NCI-H82 treated with DMSO at 0.1 percent for 48 hours (cell line): ENCODE measurements at regions not wholly inside any gene's neighbourhood (a gene's known extent, or its start where the extent isn't known, plus 50 kb on each side); places are given as distances from the start of the nearest gene placed in this dataset.
"Not testable (repeated sequence)": the region's sequence is repeated elsewhere in the genome, so short reads cannot be mapped to it uniquely, and the experiment has no call there.

Experiments used
- DNase-seq: peaks from one replicate; lab custom pipeline; 2025; ENCODE audit not compliant: unreplicated experiment; lab: John Stamatoyannopoulos, UW

DNA sequence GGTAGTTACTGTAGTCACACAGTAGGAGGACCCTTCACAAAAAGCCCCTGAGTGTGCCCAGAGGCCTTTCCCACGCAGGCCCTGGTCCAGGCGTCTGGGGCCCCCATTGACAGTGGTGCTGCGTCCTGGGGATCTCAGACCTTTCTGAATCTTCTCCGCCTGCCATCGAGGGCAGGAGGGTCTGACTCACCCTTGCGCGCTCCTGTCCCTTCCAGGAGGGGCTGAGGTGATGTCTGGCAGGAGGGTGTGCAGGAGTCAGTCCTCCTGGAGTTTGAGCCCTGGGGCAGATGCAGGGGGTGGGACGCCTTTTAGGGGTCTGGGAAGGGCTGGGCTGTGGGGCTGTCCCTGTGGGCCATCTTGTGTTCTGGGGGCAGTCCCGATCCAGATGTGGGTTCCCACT, 386.8 kb downstream of the TMEM121 start:
- DNase-seq = no peak

DNA sequence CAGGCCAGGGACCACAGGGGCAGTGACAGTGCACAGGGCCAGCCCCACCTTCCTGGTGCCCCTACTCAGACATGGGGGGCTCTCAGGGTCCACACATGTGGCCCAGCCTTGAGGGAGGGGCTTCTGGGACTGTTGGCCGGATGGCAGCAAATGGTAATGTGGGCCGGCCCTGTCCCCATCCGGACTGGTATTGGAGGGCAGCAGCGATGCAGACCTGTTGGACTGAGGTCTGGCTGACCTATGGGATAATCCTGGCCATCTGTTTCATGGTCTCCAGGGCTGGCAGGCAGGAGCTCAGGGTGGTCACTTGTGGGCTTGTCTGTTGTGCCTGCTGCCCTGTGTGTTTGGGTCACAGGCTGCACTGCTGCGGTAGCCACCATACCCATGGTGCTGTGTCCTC, 387.5 kb downstream of the TMEM121 start:
- no peak for DNase-seq

DNA sequence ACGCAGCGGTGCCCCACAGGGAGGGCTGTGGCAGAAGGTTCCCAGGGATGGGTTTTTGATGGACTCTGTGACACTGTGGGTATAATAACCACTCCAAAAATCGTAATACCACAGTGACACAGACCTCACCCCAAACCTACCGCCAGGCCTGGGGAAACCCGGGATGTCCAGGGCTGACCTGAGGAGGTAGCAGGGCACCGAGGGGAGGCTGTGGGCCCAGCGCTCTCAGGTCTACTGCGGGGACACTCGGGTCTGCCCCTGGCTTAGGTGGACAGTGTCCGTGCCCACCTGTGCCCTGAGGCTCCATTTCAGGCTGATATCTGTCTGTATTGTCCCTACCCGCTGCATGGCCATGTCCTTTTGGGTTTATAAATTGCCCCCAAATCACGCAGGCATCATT, 387.9 kb downstream of the TMEM121 start:
- not testable (repeated sequence) for DNase-seq

DNA sequence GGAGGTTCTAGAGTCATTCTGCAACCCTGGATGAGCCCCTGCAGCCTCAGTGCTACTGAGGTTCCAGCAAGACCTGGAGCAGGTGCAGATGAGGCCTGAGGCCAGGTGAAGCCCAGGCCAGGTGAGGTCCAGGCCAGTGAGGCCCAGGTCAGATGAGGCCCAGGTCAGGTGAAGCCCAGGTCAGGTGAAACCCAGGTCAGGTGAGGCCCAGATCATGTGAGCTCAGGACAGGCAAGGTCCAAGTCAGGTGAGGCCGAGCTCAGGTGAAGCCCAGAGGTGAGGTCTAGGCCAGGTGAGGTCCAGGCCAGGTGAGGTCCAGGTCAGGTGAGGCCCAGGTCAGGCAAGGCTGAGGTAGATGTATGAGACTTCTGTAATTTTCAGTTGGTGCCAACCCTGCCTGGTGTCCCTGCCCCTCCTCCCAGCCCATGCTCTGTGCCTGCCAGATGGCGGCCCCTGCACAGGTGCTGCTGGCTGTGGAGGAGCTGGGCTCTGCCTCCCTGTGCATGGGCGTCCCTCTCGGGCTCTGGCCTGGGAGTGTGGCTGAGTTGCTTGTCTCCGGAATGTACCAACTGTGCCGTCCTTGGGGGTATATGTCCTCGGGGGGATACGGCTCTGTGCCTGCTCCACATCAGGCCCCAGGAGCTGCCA, 388.5 kb downstream of the TMEM121 start:
- DNase-seq = no peak

DNA sequence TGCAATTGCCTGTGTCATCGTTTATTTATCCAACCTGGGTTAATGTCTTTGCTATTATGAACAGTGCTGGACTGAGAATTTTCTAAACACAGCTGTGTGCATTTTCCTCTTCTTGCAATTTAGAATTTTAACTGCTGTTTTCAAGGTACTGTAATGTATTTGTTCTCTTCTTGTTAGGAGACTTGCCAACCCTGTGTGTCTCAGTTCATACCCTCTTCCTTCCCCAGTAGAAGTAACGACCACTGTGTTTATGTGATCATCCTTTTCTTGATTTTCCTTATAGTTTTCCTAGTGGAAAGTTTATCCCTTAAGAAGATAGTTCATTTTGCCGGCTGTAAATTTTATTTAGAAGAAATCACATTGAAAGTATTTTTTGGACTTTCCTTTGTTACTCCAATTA, 389.2 kb downstream of the TMEM121 start:
- DNase-seq = not testable (repeated sequence)

DNA sequence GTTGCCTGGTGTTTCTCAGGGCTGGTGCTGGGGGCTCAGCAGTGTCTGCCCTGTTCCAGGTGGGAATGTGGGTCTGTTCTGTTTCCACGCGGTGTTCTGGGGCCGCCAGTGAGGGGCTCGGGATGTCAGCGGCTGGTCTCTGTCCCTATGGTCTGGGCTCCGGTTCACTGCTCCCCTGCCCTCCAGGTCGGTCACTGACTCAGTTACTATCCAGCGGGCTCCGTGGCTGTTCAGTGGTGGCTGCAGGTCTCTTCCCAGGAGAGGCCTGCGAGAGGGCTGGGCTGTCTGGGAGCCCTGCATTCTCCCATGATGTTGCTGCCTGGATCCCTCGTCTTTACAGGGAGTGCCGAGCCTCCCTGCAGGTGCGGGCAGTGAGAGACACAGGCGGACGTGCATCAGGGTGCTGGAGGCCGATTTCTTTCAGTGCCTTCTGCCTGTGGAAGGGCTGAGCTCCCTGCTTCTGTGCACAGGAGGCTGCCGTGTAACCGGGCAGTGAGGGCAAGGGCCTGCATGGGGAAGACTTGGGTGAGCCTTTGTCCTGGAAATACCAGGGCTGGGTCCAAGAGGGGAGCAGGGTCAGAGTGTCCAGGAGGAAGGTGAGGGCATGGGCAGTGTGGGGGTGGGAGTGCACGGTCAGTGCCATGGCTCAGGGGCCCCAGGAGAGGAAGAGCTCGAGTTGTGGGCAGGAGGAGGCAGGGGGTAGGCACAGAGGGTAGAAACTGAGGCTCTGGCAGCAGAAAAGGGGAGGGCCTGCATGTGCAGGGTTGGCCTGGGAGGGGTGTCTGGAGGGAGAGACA, 391.0 kb downstream of the TMEM121 start:
- DNase-seq = not testable (repeated sequence)

DNA sequence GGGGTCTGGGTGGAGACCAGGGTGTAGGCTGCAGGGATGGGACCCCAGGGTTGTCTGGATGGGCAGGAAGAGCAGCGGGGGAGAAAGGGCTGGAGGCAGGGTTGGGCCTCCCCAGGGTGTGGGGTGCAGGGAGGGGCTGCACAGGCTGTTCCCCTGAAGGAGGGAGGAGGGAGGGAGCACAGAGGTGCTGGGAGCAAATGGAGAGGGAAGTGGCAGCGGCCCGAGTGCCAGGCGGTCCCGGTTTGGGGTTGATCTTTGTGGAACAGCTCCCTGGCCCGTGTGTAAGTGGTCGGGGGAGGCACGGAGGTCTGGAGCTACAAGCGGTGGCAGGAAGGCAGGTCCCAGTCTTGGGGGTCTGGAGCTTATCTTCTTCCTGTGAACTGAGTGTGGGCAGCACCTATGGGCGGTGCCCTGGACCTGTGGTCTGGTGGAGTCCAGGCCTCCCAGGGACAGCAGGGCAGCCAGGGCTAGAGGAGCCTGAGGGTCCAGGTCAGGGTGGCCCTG, 391.6 kb downstream of the TMEM121 start:
- no peak for DNase-seq

DNA sequence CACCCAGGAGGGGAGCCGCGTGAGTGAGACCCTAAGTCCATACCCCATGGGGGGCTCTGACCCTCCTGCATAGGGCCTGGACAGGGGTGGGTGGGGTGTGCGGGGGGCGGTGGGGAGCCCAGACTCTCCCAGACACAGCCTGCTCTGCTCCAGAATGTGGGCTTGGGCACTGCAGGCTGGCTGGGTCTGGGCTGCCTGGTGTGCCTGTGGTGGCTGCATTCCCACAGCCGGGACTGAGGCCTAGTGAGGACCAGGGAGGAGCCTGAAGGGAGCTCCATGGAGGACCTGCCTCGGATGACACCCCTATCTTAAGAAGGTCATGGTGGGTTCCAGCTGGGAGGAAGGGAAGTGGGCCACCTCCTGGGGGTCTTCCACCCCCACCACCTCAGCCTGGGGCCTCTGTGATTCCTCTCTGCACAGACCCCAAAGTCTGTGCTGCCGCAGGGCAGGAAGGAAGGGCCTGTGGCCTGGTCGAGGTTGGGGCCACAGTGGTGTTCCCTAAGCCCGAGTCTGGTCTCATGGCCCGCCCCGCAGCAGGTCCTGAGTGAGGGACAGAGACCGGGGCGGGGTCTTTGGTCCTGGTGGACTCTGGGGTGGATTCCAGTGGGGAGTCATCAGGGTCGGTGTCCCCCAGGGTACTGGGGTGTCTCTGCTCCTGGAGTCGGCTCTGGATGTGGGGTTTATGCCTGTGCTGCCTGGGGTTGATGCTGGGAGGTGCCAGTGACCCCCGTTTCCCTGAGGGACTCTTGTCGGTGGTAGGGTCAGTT, 392.3 kb downstream of the TMEM121 start:
- DNase-seq = no peak

DNA sequence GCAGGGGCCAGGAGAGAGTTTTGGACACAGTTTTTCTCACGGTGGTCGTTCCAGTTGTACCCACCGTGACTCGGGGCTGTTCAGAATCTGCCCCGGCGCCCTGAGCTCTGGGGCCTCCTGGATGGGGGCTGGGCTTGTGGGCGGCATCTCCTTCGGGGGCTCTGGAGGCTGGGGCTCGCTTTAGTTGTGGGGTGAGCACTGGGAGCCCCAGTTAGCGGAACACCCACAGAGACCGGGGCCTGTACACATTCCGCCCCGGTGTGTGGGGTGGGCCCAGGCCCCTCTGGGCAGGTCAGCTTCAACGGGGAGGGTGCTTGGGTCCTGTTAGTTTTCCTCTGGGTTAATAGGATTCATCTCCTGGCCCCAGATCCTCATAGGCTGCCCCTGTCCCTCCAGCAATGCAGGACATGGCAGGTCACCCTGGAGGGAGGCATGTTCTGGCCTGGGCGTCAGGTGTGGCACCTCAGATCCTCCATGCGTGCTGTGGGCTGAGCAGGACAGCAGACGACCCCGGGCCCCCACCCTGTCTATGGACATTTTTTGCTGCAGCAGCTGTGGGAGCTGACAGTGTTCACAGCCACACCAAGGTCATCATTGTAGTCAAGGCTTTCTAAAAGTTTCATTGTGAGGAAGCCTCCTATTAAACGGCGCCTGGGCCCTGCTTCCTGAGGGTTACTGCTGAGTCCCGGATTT, 393.2 kb downstream of the TMEM121 start:
- no peak for DNase-seq

DNA sequence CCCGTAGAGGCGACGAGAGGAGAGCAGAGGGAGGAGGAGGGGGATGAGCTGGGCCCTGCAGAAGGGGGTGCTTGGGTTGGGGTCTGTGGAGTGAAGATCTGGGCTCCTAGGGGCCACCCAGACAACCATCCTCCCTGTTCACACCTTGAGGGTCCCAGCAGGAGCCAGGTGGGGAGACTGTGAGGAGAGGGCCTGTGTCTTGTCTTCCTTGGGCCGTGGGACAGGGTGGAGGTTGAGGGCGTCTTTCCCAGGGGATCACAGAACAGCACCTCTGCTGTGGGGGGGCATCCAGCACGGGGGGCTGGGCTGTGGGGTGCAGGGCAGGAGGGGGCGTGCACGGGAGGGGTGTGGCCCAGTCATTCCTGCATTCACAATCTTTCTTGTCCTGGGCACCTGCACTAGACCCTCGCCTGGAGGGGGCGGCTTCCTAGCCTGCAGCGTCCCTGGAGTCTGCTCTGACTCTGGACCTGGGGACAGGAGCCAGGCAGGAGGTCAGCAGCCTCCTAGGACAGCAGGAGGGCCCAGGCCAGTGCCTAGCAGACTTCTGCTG, 393.8 kb downstream of the TMEM121 start:
- not testable (repeated sequence) for DNase-seq

DNA sequence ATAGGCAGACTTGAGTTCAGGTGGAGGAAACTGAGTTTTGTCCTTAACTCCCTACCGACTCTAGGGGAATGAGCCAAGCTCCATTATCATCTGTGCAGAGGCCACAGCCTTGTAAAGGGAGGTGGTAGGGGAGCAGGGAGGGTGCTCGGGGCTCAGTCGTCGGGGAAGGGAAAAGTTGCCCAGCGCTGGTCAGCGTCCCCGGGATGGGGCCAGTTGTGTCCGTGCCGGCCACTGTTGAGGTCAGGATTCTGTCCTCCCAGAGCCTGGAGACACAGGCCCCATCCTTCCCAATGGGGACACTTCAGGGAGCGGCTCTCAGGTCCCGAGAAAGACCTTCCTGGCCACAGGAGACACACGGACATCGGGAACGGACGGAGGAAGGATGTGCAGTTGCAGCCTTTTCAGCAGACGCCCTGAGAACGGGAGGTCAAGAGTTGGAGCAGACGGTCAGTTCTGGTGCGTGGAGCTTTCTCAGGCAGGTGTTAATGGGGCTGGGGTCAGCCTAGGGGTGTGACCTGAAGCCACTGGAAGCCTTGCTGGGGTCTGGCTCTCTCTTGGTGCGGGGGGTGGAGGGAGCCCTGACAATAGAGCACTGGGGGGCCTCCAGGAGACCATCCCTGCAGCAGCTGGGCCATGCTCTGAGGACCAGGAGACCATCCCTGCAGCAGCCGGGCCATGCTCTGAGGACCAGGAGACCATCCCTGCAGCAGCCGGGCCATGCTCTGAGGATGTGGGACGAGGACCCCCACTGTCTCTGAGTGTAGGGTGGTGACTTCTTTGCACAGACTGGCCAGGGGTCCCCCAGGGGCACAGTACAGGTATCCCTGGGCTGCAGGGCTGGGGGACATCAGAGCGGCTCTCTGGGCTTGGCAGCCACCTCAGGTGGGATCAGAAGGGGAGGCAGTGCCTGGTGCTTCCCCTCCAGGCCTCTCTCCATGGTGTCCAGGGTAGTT, 394.7 kb downstream of the TMEM121 start:
- DNase-seq = not testable (repeated sequence)

DNA sequence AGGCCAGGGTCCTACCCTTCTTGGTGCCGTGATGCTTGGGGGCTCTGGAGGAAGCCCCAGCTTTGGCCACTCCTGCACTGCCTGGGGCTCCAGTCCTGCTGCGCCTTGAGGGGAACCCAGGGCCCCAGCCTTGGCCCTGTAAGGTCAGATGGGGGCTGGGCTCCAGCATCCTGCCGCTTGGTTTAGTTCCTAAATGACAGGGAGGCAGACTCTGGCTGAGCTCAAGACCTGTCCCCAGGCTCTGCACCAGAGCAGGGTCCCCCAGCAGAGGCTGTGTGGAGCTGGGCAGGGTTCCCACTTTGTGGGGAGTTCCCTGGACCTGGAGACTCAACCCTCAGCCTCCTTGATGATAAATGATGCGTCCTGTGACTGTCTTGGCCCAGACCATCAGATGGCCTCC, 395.4 kb downstream of the TMEM121 start:
- not testable (repeated sequence) for DNase-seq

DNA sequence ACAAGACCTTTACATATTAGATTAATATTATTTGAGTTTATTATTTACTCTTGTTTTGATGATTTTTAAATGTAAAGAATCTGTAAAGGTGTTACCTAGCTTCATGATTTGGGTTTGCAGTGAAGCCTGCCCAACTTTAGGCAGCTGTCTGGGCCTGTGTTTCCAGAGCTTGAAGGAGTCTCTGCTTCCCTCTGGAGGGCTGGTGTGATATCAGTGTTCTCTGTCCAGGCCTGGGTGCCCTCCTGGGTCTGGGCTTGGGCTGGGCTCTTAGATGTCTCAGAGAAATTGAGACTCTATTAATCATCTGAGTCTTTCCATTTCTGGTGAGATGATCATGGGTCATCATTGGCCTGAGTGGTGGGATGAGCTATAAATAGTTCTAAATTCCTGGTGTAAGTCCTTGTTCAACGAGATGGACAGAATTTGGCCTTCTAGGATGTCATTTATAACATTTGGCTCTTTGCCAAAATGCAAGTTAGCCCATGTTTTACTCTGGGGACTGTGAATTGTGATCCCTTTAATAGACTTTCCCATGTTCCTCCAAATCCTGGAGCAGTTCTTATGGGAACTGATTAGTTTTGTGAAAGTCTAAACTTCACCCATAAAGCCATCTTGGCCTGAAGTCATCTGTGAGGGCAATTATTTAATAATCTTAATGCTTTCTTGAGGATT, 397.3 kb downstream of the TMEM121 start:
- DNase-seq = not testable (repeated sequence)

DNA sequence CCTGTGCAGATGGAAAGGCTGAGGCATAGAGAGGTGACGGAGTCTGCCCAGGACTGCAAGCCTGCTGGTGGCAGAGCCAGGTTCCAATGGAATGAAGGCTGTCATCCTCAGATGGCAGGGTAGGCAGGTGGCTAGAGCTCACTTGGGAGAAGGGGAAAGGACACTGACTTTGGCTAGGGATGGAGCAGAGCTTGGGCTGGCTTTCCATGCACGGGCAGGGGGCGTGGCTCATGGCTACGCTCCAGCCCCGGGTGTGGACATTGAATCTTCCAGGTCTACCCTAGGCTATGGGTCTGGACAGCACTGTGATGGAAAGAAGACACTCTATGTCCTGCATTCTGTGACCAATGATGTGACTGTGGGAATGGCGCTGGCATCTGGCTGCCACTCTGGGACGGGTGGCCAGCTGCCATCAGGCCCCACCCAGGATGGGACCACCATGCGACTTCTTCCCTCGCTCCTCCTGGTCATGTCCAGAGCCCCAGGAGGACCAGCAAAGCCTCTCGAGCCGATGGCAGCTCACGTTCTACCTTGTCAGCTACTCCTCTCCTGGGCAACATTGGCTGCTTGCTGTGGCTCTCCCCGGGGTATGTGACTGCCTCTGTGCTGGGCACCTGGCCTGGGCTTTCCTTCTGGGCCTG, 398.7 kb downstream of the TMEM121 start:
- DNase-seq = no peak

DNA sequence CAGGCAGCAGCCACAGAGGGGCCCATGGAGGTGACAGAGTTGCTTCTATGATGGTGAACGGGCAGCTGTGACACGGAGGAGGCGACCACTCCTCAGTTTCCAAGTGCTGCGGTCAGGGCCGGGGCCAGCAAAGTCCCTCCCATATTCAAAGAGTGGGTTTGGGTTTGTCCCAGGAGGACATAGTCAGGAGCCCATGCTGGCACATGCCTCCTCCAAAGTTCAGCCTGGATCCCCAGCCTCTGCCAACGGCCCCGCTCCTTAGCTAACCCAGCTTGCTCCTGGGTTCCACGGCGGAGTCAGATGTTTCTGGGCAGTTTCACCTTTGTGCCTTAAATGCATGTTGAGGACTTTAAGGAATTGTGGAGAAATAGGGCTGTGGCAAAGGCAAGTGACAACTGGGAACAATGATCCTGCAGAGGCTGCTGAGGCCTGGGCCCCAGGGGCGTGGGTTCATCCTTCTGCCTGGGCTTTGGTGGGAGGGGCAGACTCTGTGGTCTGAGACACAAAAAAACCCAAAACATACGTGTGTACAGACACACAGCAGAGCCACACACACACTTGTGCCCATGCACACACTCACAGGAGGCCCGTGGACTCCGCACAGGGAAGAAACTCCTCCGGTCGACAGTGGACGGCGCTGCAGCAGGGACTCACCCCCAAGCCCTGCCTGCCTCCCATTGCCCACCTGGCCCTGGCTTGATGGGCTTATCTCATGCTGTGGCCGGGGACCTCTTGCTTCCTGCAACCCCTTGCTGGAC, 399.4 kb downstream of the TMEM121 start:
- DNase-seq = no peak

DNA sequence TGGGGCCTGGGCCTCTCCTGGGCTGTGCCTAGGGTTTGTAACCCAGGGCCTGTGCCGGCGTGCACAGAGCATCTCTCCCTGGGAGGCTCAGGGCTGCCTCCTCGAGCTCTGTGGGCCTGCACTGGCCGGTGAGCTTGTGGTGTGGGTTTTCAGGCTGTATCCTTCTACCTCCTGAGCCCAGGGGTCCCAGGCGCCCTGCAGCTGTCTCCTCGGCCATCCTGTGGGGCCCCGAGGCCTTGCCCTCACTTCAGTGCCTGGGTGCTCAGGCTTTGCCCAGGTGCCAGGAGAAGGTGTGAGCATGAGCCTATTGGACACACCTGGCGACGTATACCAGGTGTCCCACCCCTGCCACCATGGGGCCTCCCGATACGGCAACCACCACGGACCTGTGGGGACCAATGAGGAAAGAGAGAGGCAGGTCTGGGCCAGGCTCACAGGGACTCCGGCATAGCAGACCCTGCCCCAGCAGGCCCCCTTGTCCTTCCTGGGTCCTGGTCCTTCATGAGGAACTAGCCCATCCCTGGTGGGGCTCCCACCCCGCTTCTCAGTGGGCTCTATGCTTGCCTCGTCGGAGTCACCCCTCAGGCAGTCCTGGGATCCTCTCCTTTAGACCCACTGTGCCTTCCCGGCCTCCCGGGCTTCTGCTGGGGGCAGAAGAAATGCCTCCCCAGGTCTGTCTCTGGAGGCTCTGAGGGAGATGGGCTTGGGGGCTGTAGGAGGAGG, 400.2 kb downstream of the TMEM121 start:
- no peak for DNase-seq
